GM12892 (cell line): ENCODE measurements at regions not wholly inside any gene's neighbourhood (a gene's known extent, or its start where the extent isn't known, plus 50 kb on each side); places are given as distances from the start of the nearest gene placed in this dataset.

Source experiments
- POLR2A ChIP-seq: IDR thresholded peaks from 2 replicates; pipeline ENCODE4 v1.6.1; 2011; ENCODE audit warnings: low read depth, low read length, control low read depth
- POLR2AphosphoS5 ChIP-seq: IDR thresholded peaks from 2 replicates; pipeline ENCODE4 v1.6.1; 2011; ENCODE audit warnings: low read depth, low read length, control low read depth
- TAF1 ChIP-seq: IDR thresholded peaks from 2 replicates; pipeline ENCODE4 v1.6.1; 2011; ENCODE audit warnings: low read depth, mild to moderate bottlenecking, control low read depth, low read length, borderline replicate concordance

DNA sequence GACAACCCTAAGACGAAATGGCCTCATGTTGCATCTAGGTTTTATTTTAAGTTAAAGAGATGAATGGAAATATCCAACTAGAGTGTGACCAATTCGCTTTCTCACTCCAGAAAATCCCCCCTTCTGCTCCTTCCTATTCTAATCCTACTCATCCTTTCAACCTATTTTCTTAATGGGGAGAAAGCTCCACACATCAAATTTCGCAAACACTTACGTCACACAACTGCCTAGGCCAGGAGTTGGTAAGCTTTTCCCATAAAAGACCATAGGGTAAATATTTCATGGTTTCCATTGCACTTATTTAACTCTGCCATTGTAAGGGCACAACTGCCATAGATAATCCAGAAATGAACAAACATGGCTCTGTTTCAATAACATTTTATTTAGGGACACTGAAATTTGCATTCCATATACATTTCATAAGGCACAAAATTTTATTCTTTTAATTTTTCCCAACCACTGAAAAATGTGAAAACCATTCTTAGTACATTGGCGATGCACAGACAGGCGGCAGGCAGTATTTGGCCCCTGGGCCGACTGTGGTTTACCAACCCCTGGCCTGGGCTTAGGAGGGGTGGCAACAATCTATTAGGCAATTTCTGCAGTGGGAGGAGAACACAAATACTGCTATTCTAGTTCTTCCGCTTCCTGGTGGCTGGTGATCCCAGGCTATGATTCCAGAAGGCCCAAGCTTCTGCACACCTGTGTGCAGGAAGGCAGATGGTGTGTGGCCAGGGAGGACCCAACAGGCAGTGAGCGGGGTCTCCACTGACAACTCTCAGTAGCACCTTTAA is 67.2 kb upstream of the FOXN3 start:
- TF ChIP-seq POLR2AphosphoS5 (no peak), TAF1 (no peak), POLR2A (no peak)
